Globus pallidus (tissue), 1 donor: ENCODE measurements at regions not wholly inside any gene's neighbourhood (a gene's known extent, or its start where the extent isn't known, plus 50 kb on each side); places are given as distances from the start of the nearest gene placed in this dataset.

ENCODE experiments used
- DNase-seq: peaks from one replicate; pipeline ENCODE4 v3.0.0-alpha.2; 2015; ENCODE audit warnings: low spot score

DNA sequence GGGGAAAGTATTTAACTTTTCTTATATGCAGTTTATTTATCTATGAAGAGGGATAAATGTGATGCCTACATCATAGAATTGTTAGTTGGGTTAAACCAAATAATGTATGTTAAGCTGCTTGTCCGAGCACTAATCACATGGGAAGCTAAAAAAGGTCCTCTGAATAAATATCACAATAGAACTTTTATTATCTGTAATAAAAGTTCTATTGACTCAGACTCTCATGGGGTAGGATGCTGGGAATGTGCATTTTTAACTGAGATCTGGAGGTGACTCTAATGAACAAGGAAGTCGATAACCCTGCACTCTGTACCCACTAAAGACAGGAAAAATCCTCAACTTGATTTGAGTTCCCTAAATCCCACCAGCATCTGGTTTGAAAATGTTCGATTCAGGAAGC is 205.9 kb upstream of the IL12B start:
- DNase-seq: no peak

DNA sequence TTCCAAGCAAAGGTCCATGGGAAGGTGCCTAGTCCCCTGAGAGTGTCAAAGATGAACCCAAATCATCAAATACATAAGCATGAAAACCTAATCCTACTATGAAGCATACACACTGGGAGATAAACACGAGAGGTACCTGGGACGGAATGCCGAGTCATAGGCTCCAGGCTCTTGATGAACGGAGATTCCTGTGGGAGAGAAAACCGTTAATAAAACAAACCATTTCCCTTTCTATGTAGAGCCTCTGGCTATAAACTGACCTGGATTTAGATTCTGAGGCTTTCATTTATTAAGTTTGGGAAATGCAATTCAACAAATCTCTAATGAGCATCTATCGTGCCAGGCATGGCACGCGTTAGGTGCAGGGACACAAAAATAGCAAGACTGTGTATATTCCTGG is 206.4 kb upstream of the IL12B start:
- no peak for DNase-seq

DNA sequence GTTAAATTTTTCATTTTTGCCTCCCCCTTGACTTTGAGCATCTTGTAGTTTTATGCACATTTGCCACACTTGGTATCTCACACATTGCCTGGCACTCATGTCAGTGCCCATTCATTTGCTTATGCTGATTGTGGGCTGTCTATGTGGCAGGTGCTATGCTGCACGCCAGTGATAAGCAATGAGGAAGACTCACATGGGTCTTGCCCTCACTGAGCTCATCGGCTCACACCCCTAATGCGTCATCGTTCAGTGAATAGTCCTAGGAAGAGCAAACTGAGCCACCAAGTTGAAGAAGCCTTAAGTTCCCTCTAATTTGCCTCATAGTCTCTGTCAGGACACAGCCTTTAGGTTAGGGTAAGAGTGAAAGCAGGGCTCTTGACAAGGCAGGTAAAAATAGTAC is 209.4 kb upstream of the IL12B start:
- no peak for DNase-seq

GRCh38 chr5:159543326-159543725 is 213.0 kb upstream of the IL12B start:
- DNase-seq: no peak

GRCh38 chr5:159545156-159545555 is 214.9 kb upstream of the IL12B start:
- peak; percentile 24 for DNase-seq

DNA sequence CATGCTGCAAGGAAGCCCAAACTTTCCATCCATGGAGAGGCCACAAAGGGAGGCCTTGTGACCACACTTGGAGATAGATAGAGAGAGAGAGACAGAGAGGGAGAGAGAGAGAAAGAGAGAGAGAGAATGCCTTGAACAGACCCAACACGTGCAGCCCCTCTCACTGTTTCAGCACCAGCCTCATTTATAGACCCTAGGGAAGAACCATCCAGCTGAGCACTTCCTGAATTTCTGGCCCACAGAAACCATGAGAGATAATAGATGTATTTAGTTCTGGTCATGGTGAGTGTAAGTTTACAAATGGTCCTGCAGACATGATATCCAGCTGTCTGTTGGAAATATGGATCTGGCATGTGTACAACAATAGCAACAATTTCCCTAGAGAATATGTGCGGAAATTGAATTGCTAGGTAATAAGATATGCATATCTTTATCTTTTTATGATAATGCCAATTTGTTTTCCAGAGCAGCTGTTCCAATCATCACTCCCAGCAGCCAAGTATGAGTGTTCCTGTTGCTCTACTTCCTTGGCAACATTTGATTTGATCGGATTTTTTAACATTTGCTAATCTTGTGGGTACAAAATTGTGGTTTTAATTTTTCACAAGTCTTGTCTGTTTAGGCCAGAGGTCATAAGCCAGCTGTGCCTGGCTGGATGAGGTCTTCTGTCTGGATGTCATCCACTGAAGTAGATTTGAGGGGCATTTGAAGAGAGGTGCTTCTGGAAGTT is 217.3 kb upstream of the IL12B start:
- DNase-seq: no peak

DNA sequence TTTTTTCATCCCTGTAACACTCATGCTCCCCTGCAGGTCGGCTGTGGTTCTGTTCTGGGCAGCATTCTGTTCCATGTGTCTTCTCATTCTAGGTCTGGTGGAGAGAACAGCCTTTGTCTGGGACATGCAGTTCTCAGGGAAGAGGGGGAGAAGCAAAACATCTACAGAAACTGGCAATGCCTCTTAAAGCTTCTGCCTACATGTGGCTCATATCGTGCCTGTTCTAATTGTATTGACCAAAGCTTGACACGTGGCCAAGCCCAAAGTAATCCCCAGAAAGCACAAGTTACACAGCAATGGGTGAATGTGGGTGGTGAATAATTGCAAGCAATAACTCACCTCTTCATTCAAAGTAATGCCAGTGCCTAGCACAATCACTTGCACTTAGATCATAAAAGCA is 218.2 kb upstream of the IL12B start:
- no peak for DNase-seq

GRCh38 chr5:159549046-159549445 is 218.8 kb upstream of the IL12B start:
- DNase-seq: no peak

GRCh38 chr5:159550951-159551350 is 220.7 kb upstream of the IL12B start:
- no peak for DNase-seq

DNA sequence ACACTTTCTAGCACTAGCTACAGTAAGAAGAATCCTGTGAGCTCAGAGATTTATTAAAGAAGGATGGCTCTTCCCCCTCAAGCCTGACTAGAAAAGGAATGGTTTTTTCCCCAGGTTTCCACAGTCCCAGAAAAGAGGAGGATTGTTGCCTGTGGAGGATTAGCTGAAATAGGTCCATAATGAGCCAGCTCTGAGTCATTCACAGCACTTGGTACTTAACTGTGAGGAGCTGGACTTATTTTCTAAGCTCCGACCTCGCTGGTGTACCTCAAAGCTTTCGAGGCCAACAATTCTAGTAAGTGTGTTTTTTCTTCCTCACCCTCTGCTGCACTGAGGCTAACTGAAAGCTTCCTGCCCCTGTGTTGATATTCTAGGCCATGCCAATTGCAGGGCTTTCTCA is 222.5 kb upstream of the IL12B start:
- no peak for DNase-seq

DNA sequence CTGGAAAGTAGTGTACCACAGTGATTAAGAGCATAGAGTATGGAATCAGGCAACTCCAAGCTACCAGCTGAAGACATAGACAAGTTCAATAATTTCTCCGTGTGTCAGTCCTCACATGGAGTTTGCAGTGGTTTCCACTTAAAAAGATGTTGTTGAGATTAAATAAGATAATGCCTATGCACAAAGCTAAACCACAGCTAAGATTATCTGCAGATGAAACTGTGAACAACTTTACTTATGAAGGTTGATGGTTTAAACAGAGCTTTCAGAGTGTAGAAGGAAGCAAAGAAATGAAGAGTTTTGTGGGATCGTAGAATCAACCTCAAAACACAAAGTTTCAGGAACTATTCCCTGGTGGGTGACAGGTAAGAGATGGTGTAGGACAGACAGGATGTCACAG is 223.5 kb upstream of the IL12B start:
- DNase-seq: no peak

- DNase-seq: no peak
Measured at GRCh38 chr5:159555084-159555483, 224.8 kb upstream of the IL12B start.

- DNase-seq: no peak
Measured at GRCh38 chr5:159559337-159559736, 229.1 kb upstream of the IL12B start.

- no peak for DNase-seq
Measured at GRCh38 chr5:159560088-159560487, 229.8 kb upstream of the IL12B start.

GRCh38 chr5:159564031-159564430 is 233.7 kb upstream of the IL12B start:
- no peak for DNase-seq

DNA sequence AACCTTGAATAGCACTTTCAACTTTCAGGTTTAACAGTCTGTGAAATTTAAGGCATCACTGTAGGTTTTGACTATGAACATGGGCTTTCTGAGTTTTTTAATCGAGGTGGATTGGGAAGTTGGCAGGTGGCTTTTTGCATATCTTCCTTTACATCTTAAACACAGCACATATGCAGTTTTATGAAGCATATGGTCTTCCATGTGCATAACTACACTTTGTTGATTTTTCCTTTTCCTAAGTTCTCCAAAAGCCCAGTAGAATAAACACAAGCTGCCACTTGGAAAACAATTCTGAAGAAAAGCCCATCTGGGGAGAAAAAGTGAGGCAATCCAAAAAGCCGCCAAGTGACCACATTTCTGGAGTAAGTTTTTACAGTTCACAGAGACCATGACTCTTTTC is 236.5 kb upstream of the IL12B start:
- no peak for DNase-seq

DNA sequence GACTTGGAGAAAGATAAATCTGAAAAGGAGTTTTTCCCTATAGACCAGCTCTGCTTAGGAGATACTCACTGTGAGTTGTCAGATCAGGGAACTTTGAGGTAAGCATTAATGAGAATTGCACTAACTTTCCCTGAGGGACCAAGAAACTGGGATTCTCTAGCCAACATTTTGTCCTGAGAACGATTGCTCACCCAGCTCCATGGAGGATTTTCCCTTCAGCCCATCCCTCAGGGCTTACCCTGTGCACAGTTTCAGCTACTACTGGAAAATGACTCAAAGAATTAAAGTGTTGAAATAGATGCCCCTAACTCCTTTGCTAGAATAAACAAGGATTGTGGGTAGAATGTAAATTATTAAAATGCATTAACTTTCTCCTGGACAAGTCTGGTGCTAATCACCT is 237.2 kb upstream of the IL12B start:
- no peak for DNase-seq

- no peak for DNase-seq
Measured at GRCh38 chr5:159571501-159572244, 241.4 kb upstream of the IL12B start.

- DNase-seq: no peak
Measured at GRCh38 chr5:159576902-159577301, 246.6 kb upstream of the IL12B start.

- no peak for DNase-seq
Measured at GRCh38 chr5:159581502-159582249, 251.4 kb upstream of the IL12B start.

- no peak for DNase-seq
Measured at GRCh38 chr5:159582756-159583541, 252.7 kb upstream of the IL12B start.

DNA sequence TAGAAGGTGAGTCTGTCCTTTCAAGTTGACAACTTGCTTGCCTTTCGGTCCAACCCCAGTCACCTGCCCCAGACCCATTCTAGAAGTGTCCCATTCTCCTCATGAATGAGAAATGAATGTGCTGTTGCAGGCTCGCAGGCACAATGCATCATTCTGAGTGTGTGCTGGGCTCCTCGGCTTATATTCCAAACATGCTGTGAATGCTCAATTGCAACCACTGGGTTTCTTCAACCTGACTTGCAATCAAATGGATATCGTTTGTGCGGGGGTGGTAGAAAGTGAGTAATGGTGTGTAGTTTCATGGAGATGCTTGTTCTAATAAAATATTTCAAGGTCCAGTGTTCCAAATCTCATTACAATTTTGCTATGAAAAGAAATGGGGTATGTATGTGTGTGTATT is 256.6 kb upstream of the IL12B start:
- no peak for DNase-seq
